Umbilical cord (tissue), 1 donor: ENCODE measurements at regions not wholly inside any gene's neighbourhood (a gene's known extent, or its start where the extent isn't known, plus 50 kb on each side); places are given as distances from the start of the nearest gene placed in this dataset.

Source experiments
- DNase-seq: peaks from one replicate; pipeline ENCODE4 v3.0.0-alpha.2; 2015; ENCODE audit warnings: low spot score

- DNase-seq: peak; percentile 89
Measured at GRCh38 chr20:23205611-23206041, 119.5 kb upstream of the CD93 start.

GRCh38 chr20:23205211-23205610 is 119.1 kb upstream of the CD93 start:
- no peak for DNase-seq

- DNase-seq: no peak
Measured at GRCh38 chr20:23203951-23204730, 118.0 kb upstream of the CD93 start.

GRCh38 chr20:23203310-23203709 is 117.2 kb upstream of the CD93 start:
- DNase-seq: no peak

GRCh38 chr20:23201658-23202057 is 115.5 kb upstream of the CD93 start:
- no peak for DNase-seq

- DNase-seq: no peak
Measured at GRCh38 chr20:23200914-23201313, 114.8 kb upstream of the CD93 start.

GRCh38 chr20:23200413-23200812 is 114.3 kb upstream of the CD93 start:
- no peak for DNase-seq

- DNase-seq: no peak
Measured at GRCh38 chr20:23199356-23199755, 113.2 kb upstream of the CD93 start.

- DNase-seq: no peak
Measured at GRCh38 chr20:23198815-23199214, 112.7 kb upstream of the CD93 start.

- DNase-seq: no peak
Measured at GRCh38 chr20:23197836-23198235, 111.7 kb upstream of the CD93 start.

GRCh38 chr20:23195636-23196035 is 109.5 kb upstream of the CD93 start:
- no peak for DNase-seq

- DNase-seq: no peak
Measured at GRCh38 chr20:23193801-23194384, 107.8 kb upstream of the CD93 start.

- DNase-seq: no peak
Measured at GRCh38 chr20:23192469-23192868, 106.3 kb upstream of the CD93 start.

GRCh38 chr20:23190557-23190956 is 104.4 kb upstream of the CD93 start:
- no peak for DNase-seq

GRCh38 chr20:23189854-23190253 is 103.7 kb upstream of the CD93 start:
- DNase-seq: no peak

- DNase-seq: no peak
Measured at GRCh38 chr20:23189341-23189740, 103.2 kb upstream of the CD93 start.

GRCh38 chr20:23188377-23189169 is 102.4 kb upstream of the CD93 start:
- no peak for DNase-seq

GRCh38 chr20:23187751-23188150 is 101.6 kb upstream of the CD93 start:
- peak; percentile 39 for DNase-seq

- no peak for DNase-seq
Measured at GRCh38 chr20:23186808-23187207, 100.7 kb upstream of the CD93 start.

GRCh38 chr20:23180451-23180921 is 94.4 kb upstream of the CD93 start:
- no peak for DNase-seq

- DNase-seq: no peak
Measured at GRCh38 chr20:23179766-23180403, 93.8 kb upstream of the CD93 start.

GRCh38 chr20:23178806-23179205 is 92.7 kb upstream of the CD93 start:
- no peak for DNase-seq
